Right lobe of liver (tissue), 4 donors: ENCODE measurements at regions not wholly inside any gene's neighbourhood (a gene's known extent, or its start where the extent isn't known, plus 50 kb on each side); places are given as distances from the start of the nearest gene placed in this dataset.

ENCODE experiments used
- CTCF ChIP-seq, 4 donors: fragments of 200-600 bp in 3 of 4; fragments of 450-650 bp in 1 of 4; IDR thresholded peaks; one replicate each; pipeline versions ENCODE4 v1.5.1 to v1.8.0; 2016 to 2022; ENCODE audit warnings: antibody characterized with exemption in 4 of 4, mild to moderate bottlenecking in 2 of 4
- POLR2A ChIP-seq: fragments of 450-650 bp; IDR thresholded peaks from one replicate; pipeline ENCODE4 v1.6.1; 2017; ENCODE audit warnings: antibody characterized with exemption, mild to moderate bottlenecking
- donor health status: DM: no; HTN: no; CAD: no.
- donor health status: DM: no; HTN: no; CAD: no.
- donor health status: DM: no; HTN: yes; CAD: no.

GRCh38 chr2:107775211-107775610 is 51.5 kb upstream of the RGPD4 start:
- TF ChIP-seq POLR2A (no peak), CTCF (IDR thresholded peaks at IDR 0.05) (no peak)
